ENCODE measurements at regions not wholly inside any gene's neighbourhood (a gene's known extent, or its start where the extent isn't known, plus 50 kb on each side); places are given as distances from the start of the nearest gene placed in this dataset.

GRCh38 chr4:16417198-16417597 lies 190.9 kb upstream of the TAPT1 start:
- TF ChIP-seq CTCF (IDR thresholded peaks at IDR 0.05) (no peak), POLR2A (IDR thresholded peaks at IDR 0.05) (no peak)
